WTC11 (cell line): ENCODE measurements at regions not wholly inside any gene's neighbourhood (a gene's known extent, or its start where the extent isn't known, plus 50 kb on each side); places are given as distances from the start of the nearest gene placed in this dataset.

Experiments used
- ATAC-seq: fragments of 200-7000 bp; cut with Tn5 transposase; 2 replicates; pipeline ENCODE4 v1.10.0; 2021; ENCODE audit warnings: mild to moderate bottlenecking, moderate library complexity
- CTCF ChIA-PET: fragments of 300-600 bp; sonication (Branson Sonifier 250); formaldehyde crosslinking; loops from one replicate; lab custom pipeline; 2021; ENCODE audit warnings: antibody characterized with exemption; lab: Charles Lee
- POLR2A ChIA-PET: fragments of 350-600 bp; sonication (Branson Sonifier 250); formaldehyde crosslinking; loops from one replicate; lab custom pipeline; 2021; ENCODE audit warnings: antibody characterized with exemption; lab: Charles Lee
- DNase-seq: peaks from one replicate; pipeline ENCODE4 v3.0.0; 2021; ENCODE audit warnings: low spot score
- H3K27ac Mint-ChIP-seq: 2 replicates; pipeline ENCODE4 v1.8.0; 2021; ENCODE audit warnings: mixed read lengths
- H3K27me3 Mint-ChIP-seq: 2 replicates; pipeline ENCODE4 v1.8.0; 2021; ENCODE audit warnings: low read depth, mild to moderate bottlenecking, moderate library complexity, mixed read lengths
- H3K36me3 Mint-ChIP-seq: 2 replicates; pipeline ENCODE4 v1.8.0; 2021; ENCODE audit warnings: mixed read lengths
- H3K4me1 Mint-ChIP-seq: 2 replicates; pipeline ENCODE4 v1.8.0; 2022; ENCODE audit warnings: mixed read lengths
- H3K4me3 Mint-ChIP-seq: 2 replicates; pipeline ENCODE4 v1.8.0; 2021; ENCODE audit warnings: mild to moderate bottlenecking, moderate library complexity, mixed read lengths
- H3K9me3 Mint-ChIP-seq: 2 replicates; pipeline ENCODE4 v1.8.0; 2021; ENCODE audit warnings: mixed read lengths
- FOXJ3 ChIP-seq: sonication (generic); formaldehyde crosslinking; IDR thresholded peaks from 2 replicates; pipeline ENCODE4 v1.9.0; 2021; ENCODE audit warnings: missing genetic modification reagents, mild to moderate bottlenecking, borderline replicate concordance
- NR3C1 ChIP-seq: sonication (generic); formaldehyde crosslinking; conservative IDR thresholded peaks from 2 replicates; pipeline ENCODE4 v1.8.1; 2023; ENCODE audit warnings: low read depth, mild to moderate bottlenecking, missing genetic modification reagents
- RELA ChIP-seq: sonication (generic); formaldehyde crosslinking; IDR thresholded peaks from 2 replicates; pipeline ENCODE4 v1.8.1; 2022; ENCODE audit warnings: missing genetic modification reagents, mild to moderate bottlenecking, borderline replicate concordance
- RORB ChIP-seq: fragments of 250-450 bp; sonication (Bioruptor Pico); IDR thresholded peaks from 2 replicates; pipeline ENCODE4 v1.9.0; 2021; ENCODE audit warnings: mild to moderate bottlenecking
- ZNF532 ChIP-seq: fragments of 250-450 bp; sonication (Bioruptor Pico); IDR thresholded peaks from 2 replicates; pipeline ENCODE4 v1.9.0; 2021; ENCODE audit warnings: mild to moderate bottlenecking, borderline replicate concordance

DNA sequence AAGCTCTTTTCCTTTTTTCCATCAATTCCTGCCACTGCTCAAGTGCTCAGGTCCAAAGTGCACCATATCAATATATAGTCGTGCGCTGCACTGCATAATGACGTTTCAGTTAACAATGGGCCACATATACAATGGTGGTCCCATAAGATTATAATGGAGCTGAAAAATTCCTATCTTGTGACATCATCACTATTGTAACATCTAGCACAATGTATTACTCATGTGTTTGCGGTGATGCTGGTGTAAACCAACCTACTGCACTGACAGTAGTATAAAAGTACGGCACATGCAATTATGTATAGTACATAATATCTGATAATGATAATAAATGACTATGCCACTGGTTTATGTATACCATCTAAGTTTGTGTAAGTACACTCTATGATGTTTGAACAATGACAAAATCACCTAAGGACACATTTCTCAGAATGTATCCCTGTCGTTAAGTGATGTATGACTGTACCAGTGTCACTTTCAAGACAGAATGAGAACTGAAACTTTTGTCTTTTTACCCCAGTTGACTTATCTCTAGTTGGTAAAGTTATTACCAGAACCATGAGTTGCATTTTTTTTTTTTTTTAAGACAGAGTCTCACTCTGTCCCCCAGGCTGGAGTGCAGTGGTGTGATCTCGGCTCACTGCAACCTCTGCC is 53.7 kb upstream of the INSM2 start (continued):
- no peak for TF ChIP-seq RELA
- TF ChIP-seq RORB: no peak
- no peak for TF ChIP-seq ZNF532 (CRISPR knock-in tag)
- TF ChIP-seq FOXJ3 (CRISPR knock-in tag): no peak
- TF ChIP-seq, all 79 proteins: peak for 0

DNA sequence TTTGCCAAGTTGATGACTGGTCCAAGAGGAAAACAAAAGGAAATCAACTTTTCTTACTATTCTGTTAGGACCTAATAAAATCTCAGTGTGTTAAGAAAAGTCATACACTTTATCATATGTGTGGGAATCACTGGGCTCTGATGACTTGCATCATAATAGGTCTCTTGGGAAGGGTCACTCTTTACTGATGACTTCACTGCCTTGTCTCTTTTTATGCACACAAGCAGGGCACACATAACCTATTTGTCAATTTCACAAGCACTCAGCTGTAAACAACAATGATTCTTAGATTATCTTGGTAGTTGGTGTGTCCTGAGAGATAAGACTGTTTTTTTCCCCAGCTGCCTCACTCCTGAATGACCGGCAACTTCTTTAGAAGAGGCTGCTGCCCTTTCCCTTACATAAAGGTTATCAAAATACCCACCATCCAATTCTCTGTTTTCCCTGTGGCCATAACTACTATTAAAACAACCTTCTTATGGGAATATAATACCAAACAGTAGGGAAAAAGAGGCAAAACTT is 50.9 kb upstream of the INSM2 start:
- ChIA-PET CTCF (interaction anchor here (0.6 kb wide), 1 partner anchor 71 kb away, joined by 3 read pairs; no protein-coding TSS in a partner anchor), POLR2A (no interaction called here)
- DNase-seq: no peak
- Mint-ChIP-seq H3K27ac (no peak overlapping the region), H3K36me3 (no peaks in the 10 kb centered on the region), H3K9me3 (no peaks in the 10 kb centered on the region), H3K4me1 (no peaks in the 10 kb centered on the region), H3K27me3 (no peaks in the 10 kb centered on the region), H3K4me3 (no peak overlapping the region)
- TF ChIP-seq NR3C1 (no peak), RORB (no peak)
- no peak for ATAC-seq
